Liver (tissue), 8 donors: ENCODE measurements at regions not wholly inside any gene's neighbourhood (a gene's known extent, or its start where the extent isn't known, plus 50 kb on each side); places are given as distances from the start of the nearest gene placed in this dataset.
A peak's percentile ranks its signal among the peaks of the same experiment; 100 is the strongest.

Source experiments
- DNase-seq: peaks from one replicate; pipeline ENCODE4 v3.0.0-alpha.2; 2017; ENCODE audit warnings: low spot score
- H3K27ac ChIP-seq, 2 donors: one replicate each; pipeline ENCODE4 v1.7.0; 2013; ENCODE audit warnings: inconsistent platforms in 2 of 2, low read length in 2 of 2, control low read depth in 1 of 2, low read depth in 1 of 2, mild to moderate bottlenecking in 1 of 2
- H3K27me3 ChIP-seq, 4 donors: one replicate each; pipeline versions ENCODE4 v1.6.1 to v1.7.0; 2013; ENCODE audit warnings: low read length in 3 of 4, inconsistent platforms in 1 of 4, mild to moderate bottlenecking in 1 of 4, moderate library complexity in 1 of 4; ENCODE audit not compliant: control insufficient read depth in 4 of 4, insufficient read depth in 4 of 4
- H3K36me3 ChIP-seq, 4 donors: one replicate each; pipeline versions ENCODE4 v1.6.1 to v1.7.0; 2013; ENCODE audit warnings: low read length in 3 of 4, mild to moderate bottlenecking in 3 of 4, low read depth in 1 of 4, moderate library complexity in 1 of 4; ENCODE audit not compliant: control insufficient read depth in 4 of 4, insufficient read depth in 3 of 4
- H3K4me1 ChIP-seq, 4 donors: one replicate each; pipeline versions ENCODE4 v1.6.1 to v1.7.0; 2013; ENCODE audit warnings: low read length in 3 of 4, mild to moderate bottlenecking in 3 of 4, moderate library complexity in 1 of 4; ENCODE audit not compliant: control insufficient read depth in 4 of 4, insufficient read depth in 4 of 4
- H3K4me3 ChIP-seq, 3 donors: one replicate each; pipeline versions ENCODE4 v1.6.1 to v1.7.0; 2013; ENCODE audit warnings: low read length in 3 of 3, control low read depth in 1 of 3, low read depth in 1 of 3, mild to moderate bottlenecking in 1 of 3
- H3K9ac ChIP-seq, 2 donors: one replicate each; pipeline ENCODE4 v1.7.0; 2013; ENCODE audit warnings: low read length in 2 of 2, mild to moderate bottlenecking in 2 of 2, moderate library complexity in 2 of 2, control low read depth in 1 of 2, low read depth in 1 of 2
- H3K9me3 ChIP-seq, 4 donors: one replicate each; pipeline versions ENCODE4 v1.6.1 to v1.7.0; 2013; ENCODE audit warnings: low read length in 3 of 4; ENCODE audit not compliant: control insufficient read depth in 4 of 4
- ATF3 ChIP-seq: IDR thresholded peaks from 2 replicates; pipeline ENCODE4 v1.6.1; 2016; ENCODE audit warnings: antibody characterized with exemption
- CTCF ChIP-seq: fragments of 150-350 bp; IDR thresholded peaks from 2 replicates; pipeline ENCODE4 v1.5.1; 2017; ENCODE audit warnings: improper control_type of control experiment, low read depth, low read length; ENCODE audit not compliant: missing input control
- EGR1 ChIP-seq, 2 donors: IDR thresholded peaks; 2 replicates each; pipeline ENCODE4 v1.6.1; 2016 to 2018; ENCODE audit warnings: antibody characterized with exemption in 2 of 2, low read depth in 2 of 2
- FOXA2 ChIP-seq: IDR thresholded peaks from 2 replicates; pipeline ENCODE4 v1.6.1; 2016; ENCODE audit warnings: antibody characterized with exemption
- HNF4A ChIP-seq, 2 donors: conservative IDR thresholded peaks; 2 replicates each; pipeline ENCODE4 v1.6.1; 2016; ENCODE audit warnings: antibody characterized with exemption in 2 of 2, mild to moderate bottlenecking in 2 of 2
- JUND ChIP-seq, 2 donors: IDR thresholded peaks; 2 replicates each; pipeline ENCODE4 v1.6.1; 2016; ENCODE audit warnings: antibody characterized with exemption in 2 of 2
- MAX ChIP-seq: IDR thresholded peaks from 2 replicates; pipeline ENCODE4 v1.6.1; 2016; ENCODE audit warnings: antibody characterized with exemption
- RAD21 ChIP-seq, 2 donors: IDR thresholded peaks; 2 replicates each; pipeline ENCODE4 v1.6.1; 2016; ENCODE audit warnings: antibody characterized with exemption in 2 of 2, mild to moderate bottlenecking in 2 of 2
- REST ChIP-seq: IDR thresholded peaks from 2 replicates; pipeline ENCODE4 v1.6.1; 2016; ENCODE audit warnings: antibody characterized with exemption, mild to moderate bottlenecking
- RXRA ChIP-seq, 2 donors: IDR thresholded peaks; 2 replicates each; pipeline ENCODE4 v1.6.1; 2017 to 2018; ENCODE audit warnings: antibody characterized with exemption in 2 of 2, mild to moderate bottlenecking in 1 of 2
- SP1 ChIP-seq: IDR thresholded peaks from 2 replicates; pipeline ENCODE4 v1.6.1; 2018; ENCODE audit warnings: antibody characterized with exemption, mild to moderate bottlenecking
- TAF1 ChIP-seq: conservative IDR thresholded peaks from 2 replicates; pipeline ENCODE4 v1.6.1; 2016; ENCODE audit warnings: antibody characterized with exemption, mild to moderate bottlenecking
- ZBTB33 ChIP-seq: IDR thresholded peaks from 2 replicates; pipeline ENCODE4 v1.6.1; 2016; ENCODE audit warnings: antibody characterized with exemption
- WGBS: extraction: QIAGEN DNeasy Blood & Tissue Kit; methylation state at CpG from one replicate; pipeline ENCODE4 v1.1.7; 2013; 5-methylcytosine and 5-hydroxymethylcytosine counted together
- donor health status: healthy.
- donor health status: healthy.
- donor health status: healthy.
- donor health status: healthy.
- donor health status: healthy.

GRCh38 chr2:177314722-177315264, 50.3 kb upstream of the NFE2L2 start:
- no peak for DNase-seq
- WGBS = 92% methylated on average over 1 of the region's 1 CpG
- no peak overlapping the region for H3K4me3 ChIP-seq
- H3K4me1 ChIP-seq = peaks cover 0 to 20% (median 5%) of the 10 kb centered on the region in 4 donors
- peak overlapping the region in 1 of 2 donors; percentile 11 for H3K27ac ChIP-seq
- no peak overlapping the region for H3K9ac ChIP-seq
- H3K36me3 ChIP-seq = no peaks in the 10 kb centered on the region
- no peaks in the 10 kb centered on the region for H3K9me3 ChIP-seq
- H3K27me3 ChIP-seq = no peaks in the 10 kb centered on the region
- no peak for TF ChIP-seq FOXA2
- no peak for TF ChIP-seq RAD21 (IDR thresholded peaks at IDR 0.05)
- no peak for TF ChIP-seq ATF3
- no peak for TF ChIP-seq MAX
- TF ChIP-seq ZBTB33 = no peak
- no peak for TF ChIP-seq RXRA (IDR thresholded peaks at IDR 0.05)

GRCh38 chr2:177315364-177315763, 50.8 kb upstream of the NFE2L2 start:
- no peak for DNase-seq
- Histone ChIP-seq H3K9ac (no peak overlapping the region), H3K27me3 (no peaks in the 10 kb centered on the region), H3K4me3 (no peak overlapping the region), H3K9me3 (no peaks in the 10 kb centered on the region), H3K27ac (peak overlapping the region in 1 of 2 donors; percentile 91), H3K36me3 (no peaks in the 10 kb centered on the region), H3K4me1 (peaks cover 0 to 20% (median 5%) of the 10 kb centered on the region in 4 donors)
- 78% methylated on average over 3 of the region's 3 CpGs for WGBS
- no peak for TF ChIP-seq RXRA (IDR thresholded peaks at IDR 0.05)
- TF ChIP-seq TAF1 = no peak
- TF ChIP-seq SP1 = no peak
- TF ChIP-seq JUND (IDR thresholded peaks at IDR 0.05) = no peak
- no peak for TF ChIP-seq EGR1 (IDR thresholded peaks at IDR 0.05; ENCODE audit: low read depth in 2 of 2)
- no peak for TF ChIP-seq CTCF
- TF ChIP-seq HNF4A (conservative IDR thresholded peaks at IDR 0.05) = no peak
- TF ChIP-seq REST = no peak
- no peak for TF ChIP-seq FOXA2
